Head of caudate nucleus (tissue), 42 donors: ENCODE measurements at regions not wholly inside any gene's neighbourhood (a gene's known extent, or its start where the extent isn't known, plus 50 kb on each side); places are given as distances from the start of the nearest gene placed in this dataset.

Source experiments
- DNase-seq, 42 donors: peaks; one replicate each; pipeline versions ENCODE4 v3.0.0 to v3.0.0-alpha.2; 2020 to 2021; ENCODE audit warnings: mixed read lengths in 7 of 42
- intact Hi-C: fragments of 100-400 bp; cut with DNase I; formaldehyde crosslinking; loops from one replicate; pipeline ENCODE4 v1.15.0; 2022

DNA sequence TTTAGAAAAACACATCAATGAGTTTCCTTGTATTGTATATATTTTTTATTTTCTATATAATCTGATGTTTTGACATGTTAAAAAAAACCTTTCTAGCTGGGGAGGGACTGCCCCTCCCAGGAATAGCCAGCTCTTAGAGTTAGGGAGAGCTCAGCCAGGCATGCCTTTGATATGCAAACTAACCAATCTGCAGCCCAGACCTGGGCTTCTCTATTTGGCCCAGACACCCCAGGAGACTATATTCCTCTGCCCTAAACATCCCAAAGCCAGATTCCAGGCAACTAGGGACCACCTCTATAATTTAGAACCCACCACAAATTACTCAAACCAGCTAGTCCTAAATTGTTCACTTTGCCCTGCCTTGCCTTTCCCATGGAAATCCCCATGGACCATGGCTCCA is 390.9 kb upstream of the ADAMTS9 start:
- intact Hi-C loops = no loop called here
- DNase-seq = no peak

DNA sequence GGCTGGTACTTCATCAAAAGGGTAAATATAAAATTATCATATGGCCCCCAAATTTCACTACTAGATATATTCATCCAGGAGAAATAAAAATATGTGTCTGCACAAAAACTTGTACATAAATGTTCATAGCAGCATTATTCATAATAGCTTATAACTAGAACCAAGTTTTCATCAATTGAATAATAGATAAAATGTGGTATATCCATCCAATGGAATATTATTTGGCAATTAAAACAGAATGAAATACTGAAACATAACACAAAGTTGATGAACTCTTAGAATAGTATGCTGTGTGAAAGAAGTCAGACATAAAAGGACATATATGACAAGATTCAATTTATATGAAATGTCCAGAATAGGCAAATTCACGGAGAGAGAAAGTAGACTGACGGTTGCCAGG is 389.3 kb upstream of the ADAMTS9 start:
- no peak for DNase-seq
- intact Hi-C loops = no loop called here

DNA sequence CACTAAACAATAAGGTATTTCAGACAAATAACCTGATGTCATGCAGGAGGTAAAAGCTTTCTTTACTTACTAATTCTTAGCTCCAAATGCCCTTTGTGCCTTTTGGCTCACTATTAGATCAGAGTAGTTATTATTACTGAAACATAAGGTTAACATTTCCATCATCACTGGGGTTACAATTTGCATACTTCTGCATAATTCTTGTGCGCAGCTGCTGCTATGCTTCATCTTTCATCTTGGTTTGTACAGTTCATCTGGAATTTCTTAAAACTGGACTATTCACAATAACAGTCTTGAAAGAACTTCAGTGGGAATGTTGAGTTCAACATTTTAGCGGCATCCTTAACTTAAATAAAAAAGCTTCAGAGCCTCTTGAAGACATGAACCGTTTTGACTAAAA is 383.2 kb upstream of the ADAMTS9 start:
- intact Hi-C loops = no loop called here

DNA sequence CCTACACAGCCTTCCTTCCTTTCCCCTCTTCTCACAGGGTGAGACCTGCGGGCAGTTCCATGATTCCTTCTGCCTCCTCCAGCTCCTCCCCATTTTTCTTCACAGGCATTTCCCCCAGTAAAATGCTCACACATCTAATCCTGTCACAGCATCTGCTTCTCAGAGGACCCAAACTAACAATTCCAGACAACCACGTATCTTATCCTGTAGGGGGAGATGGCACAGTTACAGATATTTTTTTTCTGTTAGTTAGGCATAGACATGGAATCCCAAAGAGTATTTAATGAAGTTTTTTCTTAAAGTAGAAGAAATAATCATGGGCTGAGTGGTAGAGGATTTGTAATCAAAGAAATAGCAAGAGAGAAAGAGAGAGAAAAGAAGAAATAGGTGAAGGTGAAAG is 373.1 kb upstream of the ADAMTS9 start:
- DNase-seq = no peak
- intact Hi-C loops = no loop called here

More for the DNA sequence above, 383.2 kb upstream of the ADAMTS9 start:
- no peak for DNase-seq

DNA sequence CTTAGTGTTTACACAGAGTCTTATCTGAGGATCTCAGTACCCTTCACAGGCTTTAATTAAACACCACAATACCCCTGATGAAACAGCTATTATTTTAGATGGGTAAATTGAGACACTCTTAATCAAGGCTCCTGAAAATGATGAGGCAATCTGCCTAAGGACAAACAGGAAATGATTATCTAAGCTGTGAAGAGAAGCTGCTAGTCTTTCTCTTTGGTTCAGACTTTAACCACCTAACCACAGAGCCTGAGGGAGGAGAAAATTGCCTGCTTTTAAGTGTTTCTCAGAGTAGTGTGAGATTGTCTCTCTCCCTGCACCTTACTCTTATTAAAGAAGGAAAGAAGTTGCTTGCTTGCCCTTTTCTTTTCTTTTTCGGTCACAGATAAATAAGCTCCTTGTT is 364.3 kb upstream of the ADAMTS9 start:
- no peak for DNase-seq
- intact Hi-C loops = no loop called here

DNA sequence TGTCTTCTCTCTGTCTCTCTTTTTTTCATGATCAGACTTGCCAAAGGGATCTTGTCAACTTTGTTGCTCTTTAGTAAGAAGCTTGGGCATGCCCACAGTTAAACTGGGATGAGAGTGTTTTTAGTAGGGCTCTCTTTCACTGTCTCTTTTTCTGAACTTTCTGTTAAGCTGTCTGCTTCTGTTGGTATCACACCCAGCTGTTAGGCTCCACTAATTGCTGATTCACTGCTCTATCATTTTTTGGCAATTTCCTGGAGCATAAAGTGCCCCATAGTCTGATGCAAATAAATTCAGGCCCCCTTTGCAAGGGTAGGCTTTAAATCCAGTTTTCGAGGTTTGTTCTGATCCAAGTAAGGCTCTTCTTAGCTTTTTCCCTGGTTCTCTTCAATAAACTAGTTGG is 360.4 kb upstream of the ADAMTS9 start:
- no peak for DNase-seq
- intact Hi-C loops = no loop called here

DNA sequence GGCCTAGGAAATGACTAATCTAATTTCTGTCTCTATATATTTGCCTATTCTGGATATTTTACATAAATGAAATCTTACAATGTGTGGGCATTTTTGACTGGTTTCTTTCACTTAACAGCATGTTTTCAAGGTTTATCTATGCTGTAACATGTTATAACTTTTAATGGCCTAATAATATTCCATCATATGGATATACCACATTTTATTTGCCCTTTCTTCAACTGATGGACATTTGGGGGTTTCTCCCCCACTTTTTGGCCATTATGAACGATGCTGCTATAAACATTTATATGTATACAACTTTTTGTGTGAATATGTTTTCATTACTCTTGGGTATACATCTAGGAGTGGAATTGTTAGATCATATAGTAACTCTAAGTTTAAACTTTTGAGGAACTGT is 357.3 kb upstream of the ADAMTS9 start:
- no peak for DNase-seq
- intact Hi-C loops = no loop called here

DNA sequence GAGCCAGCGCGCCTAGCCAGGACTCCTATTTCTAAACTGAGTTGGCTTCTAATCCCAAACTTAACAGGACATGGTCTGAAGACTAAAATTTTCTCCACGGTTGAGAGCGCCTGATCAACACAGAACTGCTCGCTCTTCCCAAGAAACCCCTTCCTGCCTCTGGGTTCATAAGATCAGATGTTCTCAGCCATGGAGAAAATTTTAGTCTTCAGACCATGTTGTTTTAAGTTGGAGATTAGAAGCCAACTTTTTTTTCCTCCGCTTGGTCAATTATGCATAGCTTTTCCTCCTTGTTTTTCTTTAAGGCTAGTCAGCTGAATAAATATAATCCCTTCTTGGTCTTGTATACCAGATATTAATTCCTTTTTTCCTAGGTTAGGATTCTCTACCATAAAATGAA is 356.6 kb upstream of the ADAMTS9 start:
- intact Hi-C loops = no loop called here
- no peak for DNase-seq

DNA sequence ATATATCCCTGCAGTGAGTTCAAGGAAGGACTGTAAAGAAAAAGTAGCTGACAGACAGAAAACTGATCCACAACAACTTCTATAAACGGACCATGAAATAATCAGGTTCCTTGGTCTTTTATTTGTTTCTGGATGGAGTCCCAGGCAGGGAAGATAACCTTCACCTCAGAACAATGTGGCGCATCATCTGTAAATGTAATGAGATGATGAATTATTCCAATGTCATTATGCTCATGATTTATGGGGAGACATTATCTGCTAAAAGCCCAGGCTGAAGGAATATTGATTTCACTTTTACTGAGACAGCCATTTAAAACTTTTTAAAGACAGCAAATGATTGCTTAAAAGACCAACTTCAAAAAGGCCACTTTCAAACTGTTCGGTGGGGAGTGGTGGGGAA is 354.9 kb upstream of the ADAMTS9 start:
- DNase-seq = no peak
- intact Hi-C loops = no loop called here

DNA sequence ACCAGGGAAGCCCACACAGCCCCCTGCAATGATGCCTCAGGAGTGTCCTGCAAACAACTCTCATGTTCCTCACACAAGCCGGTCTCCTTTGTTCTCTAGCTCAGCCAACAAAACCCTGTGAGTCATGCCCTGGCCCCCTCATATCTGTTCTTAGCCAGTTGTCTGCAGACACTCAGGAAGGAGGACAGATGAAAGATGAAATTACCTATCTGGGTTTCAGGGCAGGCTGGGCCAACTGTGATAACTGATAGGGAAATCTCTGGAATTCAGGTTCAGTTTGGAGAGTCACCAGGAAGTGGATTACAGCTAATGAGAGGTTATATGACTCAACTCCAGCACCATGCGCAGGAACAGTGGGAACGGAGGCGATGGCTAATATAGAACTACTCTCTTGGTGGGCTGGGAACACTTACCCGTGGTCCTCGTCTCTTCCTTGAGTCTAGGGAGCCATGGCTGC is 352.0 kb upstream of the ADAMTS9 start:
- DNase-seq = no peak
- intact Hi-C loops = no loop called here

DNA sequence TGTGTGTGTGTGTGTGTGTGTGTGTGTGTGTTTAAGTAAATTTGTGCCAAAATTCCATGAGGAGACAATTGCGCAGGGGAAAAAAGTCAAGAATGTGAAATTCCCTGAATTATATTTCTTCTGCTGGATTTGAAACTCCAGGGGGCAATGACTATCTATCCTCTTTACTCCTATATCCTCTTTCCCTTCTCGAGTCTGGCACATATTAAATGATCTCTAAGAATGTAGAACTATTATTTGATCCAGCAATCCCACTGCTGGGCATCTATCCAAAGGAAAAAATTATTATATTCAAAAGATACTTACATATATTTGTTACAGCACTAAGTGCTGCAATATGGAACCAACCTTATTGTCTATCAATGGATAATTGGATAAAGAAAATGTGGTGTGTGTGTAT is 350.1 kb upstream of the ADAMTS9 start:
- no peak for DNase-seq
- intact Hi-C loops = no loop called here

DNA sequence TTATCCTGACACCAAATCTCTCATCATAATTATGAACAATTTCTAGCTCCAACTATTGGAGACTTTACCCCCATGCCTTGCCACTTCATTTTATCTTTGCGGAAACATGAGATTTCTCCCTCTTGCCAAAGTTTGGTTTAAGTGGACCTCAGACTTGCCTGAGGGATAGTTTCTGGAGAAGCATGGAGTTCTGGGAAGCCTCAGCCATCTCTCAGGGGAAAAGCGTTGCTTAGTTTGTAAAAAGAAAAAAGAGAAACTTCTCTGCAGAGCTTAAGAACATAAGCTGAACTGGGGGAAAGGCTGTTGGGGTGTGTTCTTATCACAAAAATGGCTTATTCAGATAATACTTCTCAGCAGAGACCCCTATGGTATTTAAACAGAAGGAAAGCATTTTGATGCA is 347.4 kb upstream of the ADAMTS9 start:
- intact Hi-C loops = no loop called here
- no peak for DNase-seq

DNA sequence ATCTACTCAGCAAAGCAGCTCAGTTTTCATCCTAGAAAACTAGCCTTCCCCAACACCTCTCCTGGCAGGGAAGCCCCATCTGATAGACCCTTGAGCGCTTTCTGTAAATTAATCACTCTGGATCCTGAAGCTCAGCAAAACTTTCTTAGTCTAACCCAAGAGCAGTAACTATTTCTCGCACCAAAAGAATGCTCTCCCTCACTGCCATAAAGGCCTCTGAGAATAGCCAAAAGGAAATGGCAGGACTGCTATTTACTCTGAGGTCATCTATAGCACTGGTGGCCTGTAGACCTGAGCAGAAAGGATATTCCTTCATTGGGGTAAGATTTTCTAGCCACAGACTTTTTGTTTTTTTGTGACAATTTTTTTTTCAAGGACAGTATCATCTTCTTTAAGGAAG is 345.8 kb upstream of the ADAMTS9 start:
- intact Hi-C loops = no loop called here
- no peak for DNase-seq

DNA sequence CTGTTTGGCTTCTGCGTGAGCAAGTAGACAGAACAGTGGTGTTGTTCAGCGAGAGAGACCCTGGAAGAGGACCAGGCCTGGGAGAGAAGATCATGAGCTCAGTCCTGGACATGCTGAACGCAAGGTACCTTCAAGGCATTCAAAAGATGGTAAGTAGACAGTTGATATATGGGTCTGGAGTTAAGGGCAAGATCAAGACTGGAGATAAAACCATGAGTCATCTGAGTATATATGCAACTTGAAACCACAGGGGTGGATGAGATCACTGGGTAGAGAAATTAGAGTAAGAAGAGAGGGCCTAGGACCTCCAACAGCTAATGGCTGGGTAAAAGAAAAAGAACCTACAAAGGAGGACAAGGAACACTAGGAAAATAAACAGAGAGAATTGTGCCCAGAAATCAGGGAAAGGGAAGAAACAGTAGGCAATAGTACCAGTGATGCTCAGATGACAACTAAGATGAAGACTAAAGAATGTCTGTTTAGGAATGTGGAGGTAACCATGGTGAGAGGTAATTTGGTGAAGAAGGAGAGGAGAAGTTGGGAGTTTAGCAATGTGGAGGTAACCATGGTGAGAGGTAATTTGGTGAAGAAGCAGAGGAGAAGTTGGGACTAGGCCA is 343.2 kb upstream of the ADAMTS9 start:
- DNase-seq = no peak
- intact Hi-C loops = no loop called here

DNA sequence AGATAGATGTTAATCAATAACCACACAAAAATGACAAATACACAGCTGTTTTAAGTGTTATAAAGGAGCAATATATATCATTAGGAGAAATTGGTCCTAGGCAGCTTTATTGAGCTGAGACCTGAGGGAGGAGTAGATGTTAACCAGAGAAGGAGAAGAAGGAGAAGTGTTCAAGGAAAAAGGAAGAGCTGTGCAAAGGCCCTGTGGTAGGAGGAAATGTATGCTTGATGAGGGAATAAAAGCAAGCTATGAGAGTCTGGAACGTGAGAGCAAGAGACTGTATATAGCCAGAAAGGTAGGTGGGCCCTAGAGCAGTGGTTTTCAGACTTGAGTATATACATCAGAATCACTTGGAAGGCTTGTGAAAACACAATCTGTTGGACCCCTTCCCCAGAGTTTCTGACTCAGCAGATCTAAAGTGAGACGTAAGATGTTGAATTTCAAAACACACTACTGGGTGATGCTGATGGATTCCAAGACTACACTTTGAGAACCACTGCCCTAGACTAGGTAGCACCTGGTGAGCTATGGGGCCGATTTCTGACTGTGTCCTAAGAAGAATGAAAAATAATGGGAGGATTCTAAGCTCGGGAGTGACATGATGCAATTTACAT is 342.3 kb upstream of the ADAMTS9 start:
- DNase-seq = no peak
- intact Hi-C loops = no loop called here

DNA sequence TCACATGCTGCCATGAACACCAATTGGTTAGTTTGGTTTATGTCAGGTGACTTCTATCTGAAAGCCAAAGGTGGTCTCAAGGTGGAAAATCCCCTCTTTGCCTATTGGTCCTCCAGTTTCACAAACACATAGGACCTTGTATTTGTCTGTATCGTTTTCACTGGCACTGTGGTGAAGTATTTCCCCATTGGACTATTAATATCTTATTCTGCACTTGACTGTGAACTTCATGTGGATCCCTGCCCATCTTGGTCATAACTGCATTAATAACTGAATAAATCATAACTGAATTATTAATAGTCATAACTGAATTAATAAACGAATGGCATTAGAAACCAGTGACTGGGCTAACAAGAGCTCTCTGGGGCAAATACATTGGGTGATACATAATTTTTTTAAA is 341.3 kb upstream of the ADAMTS9 start:
- no peak for DNase-seq

DNA sequence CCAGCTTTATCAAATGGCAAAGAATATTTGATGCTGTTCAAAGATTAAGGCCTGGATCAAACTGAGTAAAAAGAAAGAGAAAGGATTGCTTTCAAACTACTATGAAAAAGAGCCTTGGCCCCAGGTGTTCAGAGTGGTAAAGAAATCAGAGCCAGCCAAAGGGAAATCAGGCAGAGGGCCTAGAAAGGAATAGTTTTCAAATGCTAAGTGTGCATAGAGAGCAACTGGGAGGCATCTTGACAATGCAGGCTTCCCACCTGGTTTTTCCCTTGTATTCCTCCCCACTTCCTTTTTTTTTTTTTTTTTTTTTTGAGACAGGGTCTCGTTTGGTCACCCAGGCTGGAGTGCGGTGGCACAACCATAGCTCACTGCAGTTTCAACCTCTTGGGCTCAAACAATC is 340.2 kb upstream of the ADAMTS9 start:
- no peak for DNase-seq
- intact Hi-C loops = no loop called here

More for the DNA sequence above, 341.3 kb upstream of the ADAMTS9 start:
- intact Hi-C loops = no loop called here

DNA sequence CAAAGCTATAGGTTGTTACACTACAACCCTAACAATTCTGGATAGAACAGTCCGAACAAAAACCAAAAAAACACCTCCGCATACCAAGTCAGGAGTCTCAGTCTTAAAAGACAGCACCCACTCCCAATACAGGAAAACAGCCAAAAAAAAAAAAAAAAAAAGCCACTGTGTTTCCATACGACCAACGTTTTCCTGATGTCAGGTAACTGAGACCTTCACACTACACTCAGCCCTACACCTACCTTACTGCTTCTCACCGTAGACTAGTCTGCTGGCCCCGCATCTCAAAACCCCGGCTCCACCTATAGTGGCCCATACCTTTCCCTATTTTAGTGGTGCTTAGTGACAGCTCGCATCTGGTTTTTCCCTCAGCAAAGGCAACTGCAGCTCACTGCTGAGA is 339.5 kb upstream of the ADAMTS9 start:
- DNase-seq = no peak
- intact Hi-C loops = no loop called here

DNA sequence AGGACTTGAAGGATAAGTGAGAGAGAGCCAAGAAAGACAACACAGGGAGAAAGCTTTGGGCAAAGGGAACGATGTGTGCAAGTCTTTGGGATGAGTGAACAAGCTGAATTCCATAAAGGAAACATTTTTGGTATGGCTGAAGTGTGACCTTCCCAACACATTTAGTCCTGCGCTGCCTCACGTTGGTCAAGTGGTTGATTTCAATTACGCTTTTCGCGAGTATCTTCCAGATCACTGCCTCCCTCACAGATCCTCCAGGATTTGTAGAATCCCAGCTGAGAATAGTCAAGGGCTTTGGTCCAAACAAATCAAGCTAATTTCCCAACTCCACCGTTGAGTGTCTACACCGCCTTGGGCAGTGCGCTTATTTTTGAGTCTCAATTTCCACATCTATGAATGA is 338.4 kb upstream of the ADAMTS9 start:
- intact Hi-C loops = no loop called here
- DNase-seq = no peak

DNA sequence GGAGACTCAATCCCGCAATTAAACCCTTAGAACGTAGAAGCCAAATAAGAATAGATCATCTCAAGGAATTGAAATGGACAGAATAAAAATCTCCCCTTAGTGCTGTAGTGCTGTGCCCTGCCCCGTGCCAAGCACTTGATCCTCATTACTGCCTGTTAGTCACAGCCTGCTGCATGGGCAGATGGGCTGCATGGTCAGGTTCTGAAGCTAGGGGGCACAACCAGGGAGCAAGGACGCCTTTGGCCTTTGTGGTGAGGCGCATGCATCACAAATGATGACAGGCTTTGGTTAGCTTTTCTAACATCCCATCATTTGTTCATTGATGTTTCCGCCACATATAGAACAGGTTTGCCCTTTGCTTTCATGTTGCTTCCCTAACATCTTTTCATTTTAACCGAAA is 336.3 kb upstream of the ADAMTS9 start:
- intact Hi-C loops = no loop called here
- DNase-seq = no peak
